Stimulated activated CD4-positive, alpha-beta T cell treated with anti-CD3 and anti-CD28 coated beads, Interleukin-15, amount 100 ng/mL, for 24 hours (primary cell): ENCODE measurements at regions not wholly inside any gene's neighbourhood (a gene's known extent, or its start where the extent isn't known, plus 50 kb on each side); places are given as distances from the start of the nearest gene placed in this dataset.

Source experiments
- DNase-seq: peaks from one replicate; pipeline ENCODE4 v3.0.0-alpha.2; 2020

DNA sequence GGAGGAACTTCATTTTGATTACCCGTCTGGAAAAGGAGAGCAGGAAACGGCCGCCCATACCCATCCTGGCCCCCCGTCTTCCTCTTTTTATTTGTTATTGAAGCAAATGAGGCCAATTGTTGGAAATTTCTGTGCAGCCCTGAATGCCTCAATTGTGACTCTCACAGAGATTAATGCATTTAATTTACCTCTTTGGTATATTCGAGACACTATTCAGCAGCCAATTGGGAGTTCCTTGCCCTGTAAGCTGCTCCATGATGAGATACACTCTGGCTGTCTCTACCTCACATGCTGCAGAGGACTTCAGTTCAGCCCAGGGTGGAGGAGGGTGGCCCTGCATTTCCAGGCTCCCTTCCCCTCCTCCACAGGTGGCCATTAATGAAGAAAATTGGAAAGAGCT lies 60.6 kb upstream of the NTM start:
- DNase-seq: no peak

DNA sequence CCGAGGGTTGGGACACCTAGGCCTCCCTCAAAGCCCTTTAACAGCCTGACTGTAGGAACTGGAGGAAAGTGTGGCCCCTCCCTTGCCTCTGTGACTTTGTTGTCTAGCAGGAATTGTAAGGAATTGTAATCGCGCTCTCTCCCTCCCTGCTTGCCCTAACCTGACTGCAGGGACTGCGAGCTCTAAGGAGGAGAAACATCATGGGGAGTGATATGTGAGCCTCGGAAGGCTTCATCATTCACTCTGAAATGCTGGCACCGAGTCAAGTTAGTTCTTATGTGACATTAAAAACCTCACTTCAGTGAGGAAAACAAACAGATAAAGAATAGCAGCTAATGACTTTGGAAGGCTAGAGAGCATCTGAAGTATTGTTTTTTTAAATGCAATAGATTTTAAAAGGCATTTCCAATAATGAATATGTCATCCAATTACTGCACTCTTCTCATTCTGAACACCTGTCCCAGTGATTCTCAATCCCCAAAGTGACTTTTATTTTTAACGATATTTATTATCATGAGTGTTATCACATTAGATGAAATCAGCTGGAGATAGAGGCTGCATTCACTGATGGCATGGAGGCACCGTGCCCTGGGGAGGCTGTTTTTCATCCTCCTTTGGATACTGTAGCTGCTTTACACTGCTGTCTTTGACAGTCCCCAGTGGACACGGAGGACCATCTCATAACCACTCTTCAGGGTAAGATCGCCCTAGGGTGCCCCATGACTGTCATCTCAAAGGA lies 58.5 kb upstream of the NTM start:
- no peak for DNase-seq
